ENCODE measurements at regions not wholly inside any gene's neighbourhood (a gene's known extent, or its start where the extent isn't known, plus 50 kb on each side); places are given as distances from the start of the nearest gene placed in this dataset.
A peak's percentile ranks its signal among the peaks of the same experiment; 100 is the strongest.

DNA sequence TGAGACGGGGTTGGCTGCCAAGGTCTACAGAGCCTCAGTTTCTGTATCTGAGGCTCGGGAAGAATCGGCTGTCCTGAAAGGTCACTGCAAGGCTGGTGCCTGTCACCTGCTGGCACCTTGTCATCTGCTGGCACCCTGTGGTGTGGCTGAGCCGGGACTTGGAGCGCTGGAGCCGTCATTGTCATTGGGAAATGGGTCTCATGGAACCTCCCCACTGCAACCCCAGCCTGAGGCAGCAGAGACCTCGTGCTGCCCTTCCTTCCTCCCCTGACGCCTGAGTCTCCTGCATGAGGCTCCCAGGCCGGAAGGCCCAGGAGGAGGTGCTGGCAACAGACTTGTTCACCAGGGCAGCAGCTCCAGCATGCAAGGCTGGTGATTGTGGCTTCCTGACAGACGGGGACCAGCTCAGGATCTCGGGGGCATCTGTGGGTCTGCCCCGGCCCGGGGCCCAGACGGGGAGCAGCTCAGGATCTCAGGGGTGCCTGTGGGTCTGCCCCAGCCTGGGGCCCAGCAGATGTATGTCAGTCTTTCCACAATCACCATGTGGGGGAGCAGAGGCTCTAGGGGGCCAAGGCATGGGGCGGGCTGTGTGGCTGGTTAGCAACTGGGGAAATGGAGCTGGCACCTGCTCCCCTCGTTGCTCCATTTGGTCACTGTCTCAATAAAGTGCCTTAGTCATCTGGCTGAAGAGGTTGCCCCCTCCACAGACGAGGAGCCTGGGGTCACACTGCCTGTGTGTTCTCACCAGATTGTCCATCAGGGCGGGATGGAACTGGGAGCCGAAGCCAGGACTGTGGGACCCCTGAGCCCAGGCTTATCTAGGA lies 668.7 kb downstream of the BRD1 start:
- no peak for DNase-seq

DNA sequence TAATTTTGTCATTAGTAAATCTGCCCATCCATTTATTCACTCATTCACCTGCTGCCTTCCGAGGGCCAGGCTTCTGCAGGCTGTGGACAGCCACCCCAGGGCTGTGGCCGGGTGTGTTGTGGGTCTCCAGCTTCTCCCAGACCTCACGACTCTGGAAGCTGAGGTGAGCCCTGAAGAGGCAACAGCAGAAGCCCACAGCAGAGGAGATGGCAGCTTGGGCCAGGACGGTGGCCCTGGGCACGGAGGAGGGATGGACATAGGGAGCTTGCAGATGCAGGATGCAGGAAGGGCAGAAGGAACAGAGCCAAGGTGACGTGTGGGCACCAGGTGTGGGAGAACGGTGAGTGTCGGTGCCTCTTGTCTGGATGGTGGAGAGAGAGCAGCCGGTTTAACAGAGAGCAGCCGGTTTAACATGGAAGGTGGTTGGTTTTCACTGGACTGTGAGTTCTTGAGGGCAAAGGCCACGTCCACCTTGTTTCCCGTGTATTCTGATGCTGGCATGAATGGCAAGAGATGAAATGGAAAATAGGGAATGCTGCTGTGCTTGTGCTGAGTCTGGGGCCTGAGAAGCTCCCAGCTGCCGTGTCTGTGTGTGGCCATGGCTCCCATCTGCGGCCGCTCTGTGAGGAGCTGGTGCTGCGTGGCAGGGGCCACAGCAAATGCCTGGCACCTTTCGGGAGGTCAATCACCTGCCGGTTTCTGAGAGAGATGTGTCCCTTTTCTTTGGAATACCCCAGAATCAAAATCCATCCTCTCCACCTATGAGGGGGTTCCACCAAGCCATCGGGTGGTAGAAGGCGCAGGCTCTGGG lies 669.9 kb downstream of the BRD1 start:
- DNase-seq = no peak

DNA sequence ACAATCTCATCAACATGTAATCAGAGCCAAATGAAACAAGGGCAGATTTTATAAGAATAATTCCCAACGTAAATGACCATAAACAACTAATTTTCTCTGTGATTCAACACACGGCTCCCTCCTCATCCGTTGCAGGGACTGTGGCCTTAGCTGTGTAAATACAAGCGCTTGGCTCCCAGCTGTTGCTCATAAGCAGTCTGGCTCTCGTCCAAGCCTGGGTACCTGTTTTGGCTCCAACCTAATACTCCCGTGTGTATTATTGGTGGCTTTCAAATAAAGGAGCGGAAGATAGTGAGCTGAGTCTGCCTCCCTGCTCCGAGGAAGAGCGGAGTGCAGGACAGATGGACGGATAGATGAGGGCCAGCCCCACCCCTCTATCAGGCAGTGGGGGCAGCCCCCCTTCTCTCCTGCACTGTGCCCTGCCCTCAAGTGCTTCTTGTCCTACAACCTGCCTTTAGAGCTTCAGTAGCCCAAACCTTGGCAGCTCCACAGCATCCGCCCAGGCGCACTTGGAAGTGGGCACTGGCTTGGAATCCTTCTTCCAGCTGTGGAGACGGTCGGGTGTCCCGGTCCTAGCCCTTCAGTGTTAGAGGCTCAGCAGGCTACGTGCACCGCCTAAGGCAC lies 670.9 kb downstream of the BRD1 start:
- peak; percentile 17 to 18 for DNase-seq

DNA sequence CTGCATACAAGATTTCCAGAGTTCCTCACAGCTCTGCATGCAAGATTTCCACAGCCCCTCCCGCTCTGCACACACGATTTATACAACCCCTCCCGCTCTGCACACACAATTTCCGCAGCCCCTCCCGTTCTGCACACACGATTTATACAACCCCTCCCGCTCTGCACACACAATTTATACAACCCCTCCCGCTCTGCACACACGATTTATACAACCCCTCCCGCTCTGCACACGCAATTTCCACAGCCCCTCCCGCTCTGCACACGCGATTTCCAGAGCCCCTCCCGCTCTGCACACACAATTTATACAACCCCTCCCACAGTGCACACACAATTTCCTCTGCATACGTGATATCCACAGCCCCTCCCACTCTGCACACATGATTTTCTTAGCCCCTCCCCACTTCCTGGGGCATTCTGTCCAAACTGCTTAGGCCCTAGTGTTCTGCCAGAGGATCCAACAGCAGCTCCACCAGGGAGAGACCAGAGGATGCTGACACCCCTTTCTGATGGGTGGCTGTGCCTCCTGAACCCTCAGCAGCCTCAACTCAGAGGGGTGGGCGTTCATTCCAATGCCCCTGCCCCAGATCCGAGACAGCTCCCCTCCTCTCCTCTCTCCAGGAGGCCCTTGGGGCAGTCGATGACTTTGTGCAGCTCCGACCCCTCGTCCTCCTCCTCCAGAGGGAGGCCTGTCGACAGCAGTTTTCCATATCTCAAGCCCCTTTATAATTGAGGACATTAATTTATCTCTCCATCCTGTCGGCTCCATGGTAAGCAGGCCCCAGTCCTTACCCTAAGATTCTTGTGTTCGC lies 671.7 kb downstream of the BRD1 start:
- no peak for DNase-seq

DNA sequence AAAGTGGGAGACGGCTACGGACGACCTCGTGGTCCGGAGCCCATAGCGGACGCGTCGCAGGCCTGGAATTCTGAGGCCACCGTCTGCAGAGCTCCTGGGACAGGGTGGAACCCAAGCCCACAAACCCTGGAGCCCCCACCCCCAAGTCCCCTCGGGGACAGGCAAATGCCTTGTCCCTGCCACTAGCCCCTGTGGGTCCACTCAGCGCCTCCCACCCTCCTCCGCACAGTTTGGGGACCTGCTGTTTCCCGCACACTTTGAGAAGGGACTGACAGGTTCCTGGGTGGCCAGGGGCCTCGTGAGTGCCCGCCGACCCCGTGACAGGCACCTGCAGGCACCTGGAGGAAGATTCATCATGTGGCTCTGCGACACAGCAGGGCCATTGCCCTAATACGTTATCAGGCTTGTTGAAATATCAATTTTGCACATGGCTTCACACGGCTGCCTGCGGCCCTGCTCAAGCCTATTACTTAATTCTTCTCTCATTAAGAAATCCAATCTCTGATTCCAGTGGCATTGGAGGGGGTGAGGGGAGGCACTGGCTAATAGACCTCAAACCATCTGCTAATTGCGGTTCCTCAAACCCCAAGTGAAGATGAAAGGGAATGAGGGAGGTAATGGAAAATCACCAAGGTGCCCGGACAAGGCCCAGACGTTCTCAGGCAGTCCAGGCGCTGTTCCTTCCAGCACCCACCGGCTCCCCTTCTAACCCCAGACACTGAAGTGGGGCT lies 672.5 kb downstream of the BRD1 start:
- DNase-seq = no peak

DNA sequence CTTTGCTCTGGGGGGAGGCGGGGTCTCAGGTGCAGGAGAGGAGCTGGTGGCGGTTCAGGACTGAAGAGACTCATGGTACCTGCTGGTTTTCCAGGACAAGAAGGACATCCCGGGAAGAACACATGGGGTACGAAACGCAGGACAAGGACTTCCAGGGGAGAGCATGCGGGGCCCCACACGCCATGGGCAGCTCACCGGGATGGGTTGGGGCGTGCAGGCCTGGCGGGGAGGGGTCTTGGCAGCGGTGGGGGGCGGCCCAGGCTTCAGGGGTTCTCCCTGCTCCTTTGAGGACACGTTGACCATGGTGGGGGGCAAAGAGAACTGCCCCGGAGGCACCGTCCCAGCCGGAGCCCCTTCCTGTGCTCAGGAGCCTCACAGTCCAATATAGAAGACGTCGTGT lies 673.2 kb downstream of the BRD1 start:
- no peak for DNase-seq

DNA sequence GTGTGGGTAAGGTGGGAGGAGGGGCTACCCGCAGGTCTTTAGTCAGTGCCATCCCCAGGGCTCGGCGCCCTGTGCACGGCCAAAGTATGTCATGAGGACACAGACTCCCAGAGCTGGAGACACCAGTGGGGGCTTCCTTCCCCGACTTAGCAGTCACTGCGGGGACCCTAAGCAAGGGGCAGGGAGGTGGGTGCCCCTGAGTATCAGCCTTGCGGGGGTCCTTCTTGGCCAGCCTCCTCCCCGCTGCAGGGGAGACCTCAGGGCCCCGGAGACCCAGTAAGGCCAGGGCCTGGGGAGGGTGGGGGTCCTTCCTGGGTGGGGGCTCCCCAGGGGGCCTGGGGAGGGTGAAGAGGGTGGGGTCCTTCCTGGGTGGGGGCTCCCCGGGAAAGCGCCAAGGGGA lies 673.8 kb downstream of the BRD1 start:
- no peak for DNase-seq

DNA sequence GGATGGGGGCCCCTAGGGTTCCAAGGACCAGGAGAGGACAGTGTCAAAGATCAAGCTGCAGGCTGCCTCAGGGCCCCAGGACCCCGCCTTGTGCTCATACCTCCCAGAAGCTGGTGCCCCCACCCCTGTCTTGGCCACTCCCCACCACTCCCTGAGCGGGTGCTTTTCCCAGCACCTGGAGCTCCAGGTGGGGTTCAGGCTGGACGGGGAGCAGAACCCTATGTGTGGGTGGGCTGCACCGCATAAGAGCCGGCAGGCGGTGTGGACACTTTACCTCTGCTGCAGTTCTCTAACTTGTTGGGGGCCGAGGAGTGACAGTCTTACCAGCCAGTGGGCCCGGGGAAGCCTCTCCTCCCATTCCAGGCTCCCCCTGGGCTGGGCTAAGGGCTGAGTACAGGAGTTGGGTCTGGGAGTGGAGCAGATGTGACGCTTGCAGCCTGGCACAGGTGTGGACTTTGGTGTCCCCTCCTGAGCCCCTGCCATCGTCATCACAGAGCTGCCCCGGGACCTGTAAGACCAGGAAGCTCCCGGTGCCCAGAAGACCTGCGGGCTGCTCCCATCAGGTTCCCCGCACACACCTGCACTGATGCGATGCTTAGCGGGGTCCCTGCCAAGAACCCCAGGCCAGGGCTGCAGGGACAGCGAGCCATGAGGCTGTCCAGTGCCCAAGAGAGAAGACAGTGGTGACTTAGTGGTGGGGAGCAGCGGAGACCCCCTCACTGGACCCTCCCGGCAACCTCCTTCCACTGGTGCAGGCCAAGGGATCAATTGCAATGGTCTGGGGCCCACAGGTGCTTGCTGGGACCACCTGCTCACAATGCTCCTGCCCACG lies 674.5 kb downstream of the BRD1 start:
- DNase-seq = no peak

DNA sequence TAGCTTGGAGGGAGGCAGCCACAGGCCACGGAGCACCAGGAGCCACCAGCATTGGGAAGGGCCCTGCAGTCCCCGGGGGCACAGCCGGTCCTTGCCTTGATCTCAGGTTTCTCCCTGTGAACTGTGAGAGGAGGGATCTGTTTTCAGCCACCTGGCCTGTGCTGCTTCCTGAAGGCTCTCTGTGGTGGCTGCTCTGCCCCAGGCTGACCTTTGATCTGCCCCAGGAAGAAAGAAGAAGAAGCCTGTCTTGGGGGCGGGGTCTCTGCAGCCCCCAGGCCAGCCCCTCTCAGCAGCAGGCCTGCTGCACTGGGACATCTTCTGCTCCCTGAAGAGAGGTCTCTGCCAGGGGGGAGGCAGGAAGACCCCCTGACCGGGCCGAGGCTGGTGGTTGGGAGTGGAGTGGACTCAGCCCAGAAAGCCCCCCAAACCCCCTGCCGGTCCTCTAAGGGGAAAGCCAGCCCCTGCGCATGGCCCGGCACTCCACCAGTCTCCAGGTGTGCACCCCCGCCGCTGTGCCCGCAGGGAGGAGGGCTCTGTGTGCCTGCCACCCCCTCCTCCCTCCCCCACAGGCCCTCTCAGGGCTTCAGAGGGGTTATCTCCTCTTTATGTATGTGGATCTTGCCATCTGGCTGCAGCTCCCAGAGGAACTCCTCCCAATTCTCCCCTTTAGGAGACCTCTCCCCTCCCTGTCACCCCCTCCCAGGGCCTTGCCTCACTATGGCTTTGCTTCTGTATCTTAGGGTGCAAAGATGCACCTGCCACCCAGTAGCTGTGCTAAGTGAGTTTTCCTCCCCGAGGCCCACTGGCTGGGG lies 675.3 kb downstream of the BRD1 start:
- DNase-seq = no peak

DNA sequence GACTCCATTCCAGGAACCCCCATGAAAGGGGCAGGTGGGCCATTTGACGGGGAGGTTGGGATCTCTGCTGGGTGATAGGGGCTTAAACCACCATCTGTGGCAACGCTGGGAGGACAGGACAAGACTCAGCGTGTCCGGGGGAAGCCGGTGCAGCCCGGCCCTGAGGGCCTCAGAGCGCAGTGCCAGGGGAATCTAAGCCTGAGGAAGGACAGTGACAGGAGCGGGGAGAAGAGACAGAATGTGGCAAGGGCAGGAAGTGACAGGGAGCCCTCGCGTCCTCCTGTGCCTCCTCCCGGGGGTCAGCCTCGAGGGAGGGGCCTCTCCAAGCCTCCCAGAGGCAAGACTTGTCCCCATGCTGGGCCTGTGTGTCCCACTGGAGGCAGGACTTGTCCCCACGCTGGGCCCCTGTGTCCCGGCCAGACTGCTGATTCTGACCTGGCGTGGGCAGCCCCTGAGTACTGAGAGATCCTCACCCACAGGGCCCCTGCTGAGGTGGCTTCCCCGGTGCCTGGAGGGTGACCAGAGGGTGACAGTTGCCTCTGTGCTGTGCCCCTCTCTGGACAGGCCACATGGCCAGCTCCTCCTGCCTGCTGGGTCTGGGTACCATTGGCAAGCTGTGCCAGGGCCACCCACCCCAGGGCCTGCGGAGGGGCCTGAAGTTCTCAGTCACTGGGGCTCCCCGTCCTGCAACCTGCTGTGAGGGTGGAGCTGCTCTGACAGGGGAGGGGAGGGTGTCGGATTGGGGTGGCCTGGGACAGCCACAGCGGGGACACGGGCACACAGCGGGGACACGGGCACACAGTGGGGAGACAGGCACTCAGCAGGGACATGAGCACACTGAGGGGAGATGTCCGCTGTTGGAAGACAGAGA lies 676.2 kb downstream of the BRD1 start:
- DNase-seq = no peak

DNA sequence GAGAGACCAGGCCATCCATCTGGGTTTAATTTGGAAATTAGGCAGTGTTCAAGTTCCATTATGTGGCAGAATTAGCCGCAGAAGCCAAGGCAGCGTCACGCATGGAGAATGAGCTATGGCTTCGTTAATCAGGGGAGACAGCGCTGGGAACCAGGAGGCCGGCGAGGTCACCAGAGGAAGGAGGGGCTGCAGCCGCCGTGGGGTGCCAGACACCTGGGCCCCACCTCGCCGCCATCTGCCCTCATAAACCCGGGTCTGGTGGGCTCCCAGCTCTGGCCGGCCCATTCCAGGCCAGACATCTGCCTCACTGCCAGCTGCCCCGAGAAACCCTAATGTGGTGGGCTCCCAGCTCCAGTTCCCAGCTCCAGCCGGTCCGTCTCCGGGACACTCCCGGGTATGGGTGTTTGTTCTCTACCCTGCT lies 676.9 kb downstream of the BRD1 start:
- DNase-seq = no peak

DNA sequence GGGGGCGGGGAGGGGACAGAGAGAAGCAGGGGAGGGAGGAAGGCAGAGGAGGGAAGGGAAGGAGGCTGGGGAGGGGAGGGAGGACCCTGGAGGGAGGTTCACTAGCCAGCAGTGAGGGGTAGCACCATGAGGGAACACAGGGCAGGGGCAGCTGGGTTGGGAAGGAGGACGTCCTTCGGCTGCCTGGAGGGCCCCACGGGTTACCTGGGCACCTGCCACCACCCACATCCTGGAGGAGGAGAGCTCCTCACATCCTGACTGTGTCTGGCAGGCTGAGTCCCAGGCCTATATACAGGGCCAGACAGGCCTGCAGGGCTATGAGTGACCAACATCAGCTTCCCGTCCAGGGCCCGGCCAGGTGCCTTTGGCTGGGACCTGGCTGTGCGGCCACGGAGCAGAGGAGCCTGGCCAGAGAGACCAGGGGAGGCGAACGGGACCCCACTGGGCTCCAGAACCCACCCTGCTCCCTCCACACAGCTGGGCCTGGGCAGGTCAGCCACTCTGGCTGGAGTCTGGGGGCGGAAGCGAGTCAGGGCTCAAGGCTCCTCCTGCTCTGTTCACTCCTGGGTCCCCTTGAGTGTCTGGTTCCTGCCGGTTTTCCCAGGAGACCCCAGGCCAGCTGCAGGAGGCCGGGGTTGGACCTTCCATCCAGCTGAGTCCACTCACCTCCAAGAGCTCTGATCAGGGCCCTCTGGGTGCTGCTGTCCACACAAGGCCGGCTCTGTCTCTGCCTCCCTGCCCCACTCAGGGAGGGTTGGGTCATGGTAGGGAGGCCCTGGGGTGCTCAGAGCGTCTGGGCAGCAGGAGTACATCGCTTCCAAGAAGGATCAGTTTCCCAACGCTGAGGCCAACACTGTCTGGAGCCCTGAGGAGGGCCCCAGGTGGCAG lies 677.7 kb downstream of the BRD1 start:
- DNase-seq = no peak

DNA sequence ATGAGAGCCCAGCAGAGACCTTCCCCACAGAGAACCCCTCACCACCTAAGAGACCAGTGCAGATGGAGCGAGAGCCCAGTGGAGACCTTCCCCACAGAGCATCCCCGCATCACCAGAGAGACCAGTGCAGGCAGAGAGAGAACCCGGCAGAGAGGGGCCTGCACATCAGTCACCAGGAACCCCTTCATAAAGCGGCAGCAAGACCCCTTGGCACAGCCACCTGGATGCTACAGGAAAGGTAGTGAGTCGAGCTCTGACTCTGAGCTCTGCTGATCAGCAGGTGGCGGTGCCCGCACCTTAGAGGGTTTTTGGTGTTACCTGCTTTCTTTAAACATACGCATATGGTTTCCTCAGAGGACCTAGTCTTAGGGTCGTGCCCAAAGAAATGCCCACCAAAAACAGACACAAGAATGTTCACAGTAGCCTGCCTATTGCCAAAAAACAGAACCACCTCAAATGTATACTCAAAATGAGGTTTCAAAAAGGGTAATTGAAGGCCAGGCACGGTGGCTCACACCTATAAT lies 678.7 kb downstream of the BRD1 start:
- DNase-seq = no peak

DNA sequence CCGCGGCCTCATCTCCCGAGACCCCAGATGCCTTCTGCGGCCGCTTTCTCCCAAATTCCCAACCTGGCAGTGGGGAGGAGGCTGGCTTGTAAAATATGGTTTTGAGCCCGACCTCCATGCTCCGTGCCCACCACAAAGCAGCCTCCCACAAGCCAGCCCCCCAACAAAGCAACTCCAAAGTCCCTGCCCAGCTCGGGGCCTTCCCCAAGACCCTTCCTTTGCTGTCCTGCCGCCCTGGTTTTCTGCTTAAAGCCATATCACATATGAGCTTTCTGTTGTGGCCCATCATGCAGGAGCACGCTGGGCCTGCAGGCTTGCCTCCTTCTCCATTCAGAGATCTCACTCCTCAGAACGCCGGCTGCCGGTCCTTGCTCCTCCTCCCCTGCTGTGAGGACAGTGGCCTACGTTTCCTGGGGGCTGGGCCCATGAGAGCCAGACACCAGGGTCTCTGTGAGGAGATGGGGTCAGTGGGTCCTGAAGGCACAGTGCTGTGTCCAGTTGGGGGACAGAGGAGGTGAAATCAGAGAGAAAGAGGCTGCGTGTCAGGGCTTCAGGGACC lies 680.0 kb downstream of the BRD1 start:
- no peak for DNase-seq

DNA sequence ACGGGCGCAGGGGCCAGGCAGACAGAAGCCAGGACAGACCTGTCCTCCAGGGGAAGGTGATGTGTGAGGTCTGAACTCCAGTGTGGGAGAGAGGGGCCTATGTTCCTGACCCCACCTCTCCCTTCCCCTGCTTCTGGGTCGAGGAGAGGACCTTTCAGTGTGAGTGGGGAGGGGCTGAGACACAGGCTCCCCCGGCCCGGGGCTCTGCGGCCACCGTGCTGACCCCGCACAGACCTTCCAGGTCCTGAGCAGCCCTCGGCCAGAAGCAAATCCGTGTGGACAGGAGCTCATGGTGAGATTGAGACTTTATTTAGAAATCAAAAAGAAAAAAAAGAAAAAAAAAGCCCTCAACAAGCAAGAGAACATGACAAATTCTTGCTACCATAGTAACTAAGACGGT lies 680.5 kb downstream of the BRD1 start:
- DNase-seq = no peak

DNA sequence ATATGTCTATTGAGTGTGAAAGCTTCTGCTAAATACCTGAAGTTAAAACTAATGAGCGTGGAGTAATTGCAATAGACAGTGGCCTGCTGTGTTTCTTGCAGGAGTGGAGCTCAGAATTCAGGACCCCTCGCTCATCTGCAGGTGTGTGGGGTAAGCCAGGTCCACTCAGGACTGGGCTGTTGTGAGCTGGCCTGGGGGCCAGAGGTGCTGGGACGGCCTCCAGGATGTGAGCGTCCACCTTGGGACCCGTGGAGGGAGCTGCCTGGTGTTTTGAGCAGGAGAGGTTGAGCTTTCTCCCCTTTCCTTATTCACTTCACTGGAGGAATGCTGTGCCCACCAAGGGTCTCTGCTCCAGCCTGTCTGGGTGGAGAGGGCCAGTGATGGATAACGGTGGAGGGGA lies 681.2 kb downstream of the BRD1 start:
- DNase-seq = no peak

DNA sequence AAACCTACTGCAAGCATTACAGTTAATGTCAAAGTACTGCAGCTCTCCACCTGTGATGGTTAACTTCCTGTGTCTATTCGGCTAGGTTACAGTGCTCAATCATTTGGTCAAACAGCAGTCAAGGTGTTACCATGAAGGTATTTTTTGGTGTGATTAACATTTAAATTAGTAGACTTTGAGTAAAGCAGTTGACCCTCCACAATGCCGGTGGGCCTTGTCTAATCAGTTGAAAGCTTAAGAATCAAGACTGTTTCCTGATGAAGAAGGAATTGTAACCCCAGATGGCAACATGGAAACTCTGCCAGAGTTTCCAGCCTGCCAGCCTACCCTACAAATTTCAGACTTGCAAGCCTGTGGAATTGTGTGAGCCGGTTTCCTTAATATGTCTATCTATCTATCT lies 683.9 kb downstream of the BRD1 start:
- DNase-seq = no peak

DNA sequence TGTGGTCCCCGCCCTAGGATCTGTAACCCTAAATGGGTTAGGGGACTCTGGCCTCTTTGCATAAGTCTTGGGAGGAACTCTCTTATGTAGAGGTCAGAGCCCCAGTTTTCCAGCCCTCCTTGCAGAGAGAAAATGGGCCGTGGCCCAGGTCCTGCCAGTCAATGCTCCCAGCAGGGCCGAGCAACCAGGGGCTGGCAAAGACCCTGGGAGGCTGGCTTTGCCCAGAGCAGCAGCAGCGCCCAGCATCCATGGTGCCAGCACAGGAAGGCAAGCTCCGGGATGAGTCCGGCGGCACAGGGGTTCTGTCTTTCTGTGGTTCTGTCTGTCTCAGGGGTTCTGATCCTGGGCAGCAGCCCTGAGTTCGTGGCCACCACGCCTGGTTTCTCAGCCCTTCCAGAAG lies 684.8 kb downstream of the BRD1 start:
- DNase-seq = no peak

Measured in NCI-H187 (cell line).